ENCODE measurements at regions not wholly inside any gene's neighbourhood (a gene's known extent, or its start where the extent isn't known, plus 50 kb on each side); places are given as distances from the start of the nearest gene placed in this dataset.

DNA sequence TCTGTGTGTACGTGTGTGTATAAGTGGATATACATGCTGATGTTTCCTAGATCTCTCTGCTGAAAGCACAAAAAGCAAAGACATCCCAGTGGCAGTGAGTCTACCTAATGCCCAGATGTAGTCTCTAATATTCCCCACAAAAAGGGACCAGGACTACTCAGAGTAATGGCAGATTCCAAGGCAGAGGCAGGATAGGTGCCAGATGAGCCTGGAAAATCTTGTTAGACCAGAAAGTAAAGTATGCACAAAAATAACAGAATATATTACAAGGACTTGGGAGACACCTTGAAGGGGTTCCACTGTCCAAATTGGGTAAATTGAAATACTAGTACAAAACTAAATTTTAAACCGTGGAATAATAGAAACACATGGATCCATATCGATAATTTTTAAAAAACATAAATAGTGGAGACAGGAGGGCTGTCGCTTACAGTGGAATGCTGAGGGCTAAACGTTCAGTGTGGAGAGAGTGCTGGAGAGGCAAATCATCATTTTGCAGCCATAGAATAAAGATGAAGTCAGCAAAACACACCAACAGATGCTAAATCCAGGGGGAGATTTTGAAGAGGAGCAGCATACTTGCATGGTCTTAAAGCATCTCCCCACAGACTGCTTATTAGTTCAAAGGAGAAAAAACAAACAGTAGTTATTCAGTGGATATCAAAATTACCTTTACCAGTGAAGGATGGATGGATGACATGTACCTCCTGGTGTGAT, 123.4 kb upstream of the TSPAN5 start:
- Histone ChIP-seq H3K36me3 (ENCODE audit: control insufficient read depth, insufficient read depth, low read length) (no peaks in the 10 kb centered on the region), H3K9me3 (ENCODE audit: control insufficient read depth in 2 of 2, low read length in 2 of 2) (no peaks in the 10 kb centered on the region), H3K27ac (ENCODE audit: insufficient read depth, low read length, poor library complexity, severe bottlenecking) (no peak overlapping the region), H3K4me3 (ENCODE audit: low read depth, low read length) (no peak overlapping the region), H3K27me3 (ENCODE audit: control insufficient read depth, insufficient read depth, low read length) (no peaks in the 10 kb centered on the region), H3K4me1 (ENCODE audit: control insufficient read depth, insufficient read depth, low read length, poor library complexity, severe bottlenecking) (no peaks in the 10 kb centered on the region)
- DNase-seq (no peak), ATAC-seq (ENCODE audit: low read depth in 2 of 2) (no peak)
- H3K4me3 Mint-ChIP-seq = no peak overlapping the region
- H3K4me1 Mint-ChIP-seq = no peaks in the 10 kb centered on the region
- H3K27me3 Mint-ChIP-seq = peaks cover 4% of the 10 kb centered on the region
- H3K27ac Mint-ChIP-seq = no peak overlapping the region
- H3K9me3 Mint-ChIP-seq = peaks cover 0 to 2% (median 0%) of the 10 kb centered on the region in 7 donors
- no peaks in the 10 kb centered on the region for H3K36me3 Mint-ChIP-seq

DNA sequence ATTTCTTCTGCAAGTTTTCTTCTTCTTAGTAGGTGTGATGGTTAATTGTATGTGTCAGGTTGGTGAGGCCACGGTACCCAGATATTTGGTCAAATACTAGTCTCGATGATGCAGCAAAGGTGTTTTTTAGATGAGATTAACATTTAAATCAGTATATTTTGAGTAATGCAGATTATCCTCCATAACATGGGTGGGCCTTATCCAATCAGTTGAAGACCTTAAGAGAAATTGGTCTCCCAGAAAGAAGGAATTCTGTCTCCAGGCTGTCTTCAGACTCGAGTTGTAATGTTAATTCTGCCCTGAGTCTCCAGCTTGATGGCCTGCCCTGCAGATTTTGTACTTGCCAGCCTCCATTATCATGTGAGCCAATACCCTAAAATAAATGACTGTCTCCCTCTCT, 122.5 kb upstream of the TSPAN5 start:
- Mint-ChIP-seq H3K9me3 (peaks cover 0 to 2% (median 0%) of the 10 kb centered on the region in 7 donors), H3K4me1 (no peaks in the 10 kb centered on the region), H3K36me3 (no peaks in the 10 kb centered on the region), H3K27me3 (peaks cover 4% of the 10 kb centered on the region), H3K4me3 (no peak overlapping the region), H3K27ac (no peak overlapping the region)
- no peak for ATAC-seq (ENCODE audit: low read depth in 2 of 2)
- no peak for DNase-seq
- H3K4me3 ChIP-seq (ENCODE audit: low read depth, low read length) = no peak overlapping the region
- no peaks in the 10 kb centered on the region for H3K9me3 ChIP-seq (ENCODE audit: control insufficient read depth in 2 of 2, low read length in 2 of 2)
- H3K4me1 ChIP-seq (ENCODE audit: control insufficient read depth, insufficient read depth, low read length, poor library complexity, severe bottlenecking) = no peaks in the 10 kb centered on the region
- no peaks in the 10 kb centered on the region for H3K27me3 ChIP-seq (ENCODE audit: control insufficient read depth, insufficient read depth, low read length)
- no peak overlapping the region for H3K27ac ChIP-seq (ENCODE audit: insufficient read depth, low read length, poor library complexity, severe bottlenecking)
- no peaks in the 10 kb centered on the region for H3K36me3 ChIP-seq (ENCODE audit: control insufficient read depth, insufficient read depth, low read length)

- Mint-ChIP-seq H3K9me3 (peaks cover 0 to 2% (median 0%) of the 10 kb centered on the region in 7 donors), H3K27ac (no peak overlapping the region), H3K4me3 (no peak overlapping the region), H3K4me1 (no peaks in the 10 kb centered on the region), H3K27me3 (peaks cover 4% of the 10 kb centered on the region), H3K36me3 (no peaks in the 10 kb centered on the region)
- H3K27ac ChIP-seq (ENCODE audit: insufficient read depth, low read length, poor library complexity, severe bottlenecking) = no peak overlapping the region
- no peaks in the 10 kb centered on the region for H3K36me3 ChIP-seq (ENCODE audit: control insufficient read depth, insufficient read depth, low read length)
- no peak overlapping the region for H3K4me3 ChIP-seq (ENCODE audit: low read depth, low read length)
- H3K27me3 ChIP-seq (ENCODE audit: control insufficient read depth, insufficient read depth, low read length) = no peaks in the 10 kb centered on the region
- H3K4me1 ChIP-seq (ENCODE audit: control insufficient read depth, insufficient read depth, low read length, poor library complexity, severe bottlenecking) = no peaks in the 10 kb centered on the region
- H3K9me3 ChIP-seq (ENCODE audit: control insufficient read depth in 2 of 2, low read length in 2 of 2) = no peaks in the 10 kb centered on the region
- ATAC-seq (ENCODE audit: low read depth in 2 of 2) (no peak), DNase-seq (no peak)
Observed at GRCh38 chr4:98779088-98779487, 120.7 kb upstream of the TSPAN5 start.

DNA sequence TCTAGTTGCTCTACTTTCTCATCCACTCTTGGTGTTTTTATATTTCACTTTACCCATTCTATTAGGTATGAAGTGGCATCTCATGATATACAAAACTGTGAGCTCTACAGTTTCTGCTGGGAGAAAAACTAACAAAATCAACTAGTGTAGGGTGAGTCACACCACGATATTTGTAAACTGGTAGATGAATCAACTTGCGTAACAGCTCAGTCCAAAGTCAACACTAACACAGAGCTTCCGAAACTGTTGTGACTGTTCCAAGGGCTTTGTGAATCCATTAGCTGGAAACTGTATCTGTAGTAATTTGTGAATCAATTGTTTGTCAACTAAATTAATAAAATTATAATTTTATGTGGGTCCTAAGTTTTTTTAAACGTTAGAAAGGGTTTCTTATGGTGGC, 119.8 kb upstream of the TSPAN5 start:
- no peak for DNase-seq
- no peaks in the 10 kb centered on the region for H3K9me3 ChIP-seq (ENCODE audit: control insufficient read depth in 2 of 2, low read length in 2 of 2)
- H3K27ac ChIP-seq (ENCODE audit: insufficient read depth, low read length, poor library complexity, severe bottlenecking) = no peak overlapping the region
- Mint-ChIP-seq H3K9me3 (peaks cover 0 to 2% (median 0%) of the 10 kb centered on the region in 7 donors), H3K4me1 (no peaks in the 10 kb centered on the region), H3K27me3 (peaks cover 4% of the 10 kb centered on the region), H3K36me3 (no peaks in the 10 kb centered on the region), H3K27ac (no peak overlapping the region), H3K4me3 (no peak overlapping the region)
- H3K27me3 ChIP-seq (ENCODE audit: control insufficient read depth, insufficient read depth, low read length) = no peaks in the 10 kb centered on the region
- H3K4me3 ChIP-seq (ENCODE audit: low read depth, low read length) = no peak overlapping the region
- no peak for ATAC-seq (ENCODE audit: low read depth in 2 of 2)
- H3K36me3 ChIP-seq (ENCODE audit: control insufficient read depth, insufficient read depth, low read length) = no peaks in the 10 kb centered on the region
- H3K4me1 ChIP-seq (ENCODE audit: control insufficient read depth, insufficient read depth, low read length, poor library complexity, severe bottlenecking) = no peaks in the 10 kb centered on the region

GRCh38 chr4:98775672-98776071, 117.3 kb upstream of the TSPAN5 start:
- H3K9me3 Mint-ChIP-seq = peaks cover 0 to 2% (median 0%) of the 10 kb centered on the region in 7 donors
- no peak for ATAC-seq (ENCODE audit: low read depth in 2 of 2)
- H3K27me3 Mint-ChIP-seq = peaks cover 4% of the 10 kb centered on the region
- Histone ChIP-seq H3K4me1 (ENCODE audit: control insufficient read depth, insufficient read depth, low read length, poor library complexity, severe bottlenecking) (no peaks in the 10 kb centered on the region), H3K27me3 (ENCODE audit: control insufficient read depth, insufficient read depth, low read length) (no peaks in the 10 kb centered on the region), H3K9me3 (ENCODE audit: control insufficient read depth in 2 of 2, low read length in 2 of 2) (no peaks in the 10 kb centered on the region), H3K36me3 (ENCODE audit: control insufficient read depth, insufficient read depth, low read length) (no peaks in the 10 kb centered on the region), H3K4me3 (ENCODE audit: low read depth, low read length) (no peak overlapping the region), H3K27ac (ENCODE audit: insufficient read depth, low read length, poor library complexity, severe bottlenecking) (no peak overlapping the region)
- H3K4me3 Mint-ChIP-seq = no peak overlapping the region
- no peak for DNase-seq
- no peak overlapping the region for H3K27ac Mint-ChIP-seq
- H3K36me3 Mint-ChIP-seq = no peaks in the 10 kb centered on the region
- no peaks in the 10 kb centered on the region for H3K4me1 Mint-ChIP-seq

DNA sequence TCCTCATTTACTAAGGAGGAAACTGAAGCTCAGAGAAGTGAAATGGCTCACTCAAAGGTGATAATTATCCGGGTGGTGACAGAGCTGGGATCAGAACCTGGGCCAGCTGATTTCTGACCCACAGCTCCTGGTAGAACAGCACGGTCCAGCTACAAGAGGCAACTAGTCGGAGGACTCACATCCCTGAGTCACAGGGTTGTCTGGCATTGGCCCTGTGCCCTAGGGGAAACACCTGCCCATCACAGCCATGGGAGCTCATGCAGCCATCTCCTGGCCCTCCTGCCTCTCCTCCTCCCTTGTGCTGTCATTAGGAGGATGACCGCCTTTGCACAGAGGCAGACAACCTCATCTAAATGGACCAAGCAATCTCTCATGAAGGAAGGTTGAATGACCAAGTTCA, 115.2 kb upstream of the TSPAN5 start:
- H3K9me3 ChIP-seq (ENCODE audit: control insufficient read depth in 2 of 2, low read length in 2 of 2) = peaks cover 3 to 9% of the 10 kb centered on the region in 2 experiments
- H3K27ac ChIP-seq (ENCODE audit: insufficient read depth, low read length, poor library complexity, severe bottlenecking) = no peak overlapping the region
- Mint-ChIP-seq H3K9me3 (peaks cover 0 to 8% (median 3%) of the 10 kb centered on the region in 7 donors), H3K27ac (no peak overlapping the region), H3K36me3 (peaks cover 3% of the 10 kb centered on the region), H3K27me3 (peaks cover 2% of the 10 kb centered on the region), H3K4me1 (peaks cover 0 to 4% (median 1%) of the 10 kb centered on the region in 4 donors), H3K4me3 (no peak overlapping the region)
- ATAC-seq (ENCODE audit: low read depth in 2 of 2) = no peak
- DNase-seq = no peak
- no peaks in the 10 kb centered on the region for H3K27me3 ChIP-seq (ENCODE audit: control insufficient read depth, insufficient read depth, low read length)
- H3K4me3 ChIP-seq (ENCODE audit: low read depth, low read length) = no peak overlapping the region
- H3K4me1 ChIP-seq (ENCODE audit: control insufficient read depth, insufficient read depth, low read length, poor library complexity, severe bottlenecking) = no peaks in the 10 kb centered on the region
- no peaks in the 10 kb centered on the region for H3K36me3 ChIP-seq (ENCODE audit: control insufficient read depth, insufficient read depth, low read length)

GRCh38 chr4:98771959-98772632, 113.7 kb upstream of the TSPAN5 start:
- no peak overlapping the region for H3K4me3 Mint-ChIP-seq
- peaks cover 3% of the 10 kb centered on the region for H3K36me3 Mint-ChIP-seq
- peaks cover 0 to 12% (median 8%) of the 10 kb centered on the region in 7 donors for H3K9me3 Mint-ChIP-seq
- H3K27ac Mint-ChIP-seq = no peak overlapping the region
- ATAC-seq (ENCODE audit: low read depth in 2 of 2) (no peak), DNase-seq (no peak)
- Histone ChIP-seq H3K4me3 (ENCODE audit: low read depth, low read length) (no peak overlapping the region), H3K9me3 (ENCODE audit: control insufficient read depth in 2 of 2, low read length in 2 of 2) (peaks cover 3 to 9% of the 10 kb centered on the region in 2 experiments), H3K4me1 (ENCODE audit: control insufficient read depth, insufficient read depth, low read length, poor library complexity, severe bottlenecking) (no peaks in the 10 kb centered on the region), H3K36me3 (ENCODE audit: control insufficient read depth, insufficient read depth, low read length) (no peaks in the 10 kb centered on the region), H3K27ac (ENCODE audit: insufficient read depth, low read length, poor library complexity, severe bottlenecking) (no peak overlapping the region), H3K27me3 (ENCODE audit: control insufficient read depth, insufficient read depth, low read length) (no peaks in the 10 kb centered on the region)
- H3K27me3 Mint-ChIP-seq = peaks cover 5% of the 10 kb centered on the region
- peaks cover 0 to 4% (median 1%) of the 10 kb centered on the region in 4 donors for H3K4me1 Mint-ChIP-seq

DNA sequence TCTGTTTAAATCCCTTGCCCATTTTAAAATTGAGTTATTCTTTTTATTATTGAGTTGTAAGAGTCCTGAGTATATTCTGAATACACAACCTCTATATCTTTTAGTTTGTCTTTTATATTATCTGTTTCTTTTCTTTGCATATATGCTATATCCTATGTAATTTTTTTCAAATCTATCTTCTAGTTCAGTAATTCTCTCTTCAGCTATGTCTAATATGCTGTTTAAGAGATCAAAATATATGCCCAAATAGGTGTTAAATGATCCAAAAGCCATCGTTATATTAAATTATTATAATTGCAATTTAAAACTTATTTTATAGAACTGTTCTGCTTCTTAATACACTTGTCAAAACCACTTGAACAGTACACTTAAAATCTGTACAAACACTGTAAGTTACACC, 107.4 kb upstream of the TSPAN5 start:
- Mint-ChIP-seq H3K4me3 (no peak overlapping the region), H3K9me3 (peaks cover 0 to 25% (median 13%) of the 10 kb centered on the region in 7 donors), H3K4me1 (peaks cover 0 to 4% (median 1%) of the 10 kb centered on the region in 4 donors), H3K36me3 (peaks cover 9% of the 10 kb centered on the region), H3K27ac (no peak overlapping the region), H3K27me3 (peaks cover 12% of the 10 kb centered on the region)
- Histone ChIP-seq H3K4me1 (ENCODE audit: control insufficient read depth, insufficient read depth, low read length, poor library complexity, severe bottlenecking) (no peaks in the 10 kb centered on the region), H3K36me3 (ENCODE audit: control insufficient read depth, insufficient read depth, low read length) (no peaks in the 10 kb centered on the region), H3K4me3 (ENCODE audit: low read depth, low read length) (no peak overlapping the region), H3K27me3 (ENCODE audit: control insufficient read depth, insufficient read depth, low read length) (peaks cover 3% of the 10 kb centered on the region), H3K9me3 (ENCODE audit: control insufficient read depth in 2 of 2, low read length in 2 of 2) (peaks cover 19 to 20% of the 10 kb centered on the region in 2 experiments), H3K27ac (ENCODE audit: insufficient read depth, low read length, poor library complexity, severe bottlenecking) (no peak overlapping the region)
- DNase-seq (no peak), ATAC-seq (ENCODE audit: low read depth in 2 of 2) (no peak)

All from CD4-positive, CD25-positive, alpha-beta regulatory T cell (primary cell).